Activated B cell treated with CpG ODN at 0.5 μM for 24 hours (primary cell): ENCODE measurements at regions not wholly inside any gene's neighbourhood (a gene's known extent, or its start where the extent isn't known, plus 50 kb on each side); places are given as distances from the start of the nearest gene placed in this dataset.
"Not testable (repeated sequence)": the region's sequence is repeated elsewhere in the genome, so short reads cannot be mapped to it uniquely, and the experiment has no call there.

ENCODE experiments used
- ATAC-seq: fragments of 200-7000 bp; cut with Tn5 transposase; one replicate; pipeline ENCODE4 v1.10.0; 2021; ENCODE audit warnings: low read depth, mild to moderate bottlenecking, moderate library complexity
- CTCF ChIA-PET: fragments of 350-600 bp; sonication (Branson Sonifier 250); formaldehyde crosslinking; loops from one replicate; lab custom pipeline; 2021; ENCODE audit warnings: antibody characterized with exemption; lab: Charles Lee
- POLR2A ChIA-PET: fragments of 350-600 bp; sonication (Branson Sonifier 250); formaldehyde crosslinking; loops from one replicate; lab custom pipeline; 2021; ENCODE audit warnings: antibody characterized with exemption; lab: Charles Lee
- DNase-seq: peaks from one replicate; pipeline ENCODE4 v3.0.0; 2022
- H3K27ac Mint-ChIP-seq: one replicate; pipeline ENCODE4 v1.8.0; 2020; ENCODE audit warnings: mixed read lengths
- H3K27me3 Mint-ChIP-seq: one replicate; pipeline ENCODE4 v1.8.0; 2021; ENCODE audit warnings: mixed read lengths
- H3K36me3 Mint-ChIP-seq: one replicate; pipeline ENCODE4 v1.8.0; 2021; ENCODE audit warnings: low read depth, mixed read lengths
- H3K4me1 Mint-ChIP-seq: one replicate; pipeline ENCODE4 v1.8.0; 2021; ENCODE audit warnings: mixed read lengths
- H3K4me3 Mint-ChIP-seq: one replicate; pipeline ENCODE4 v1.8.0; 2020; ENCODE audit warnings: mild to moderate bottlenecking, mixed read lengths
- H3K9me3 Mint-ChIP-seq: one replicate; pipeline ENCODE4 v1.8.0; 2020; ENCODE audit warnings: mixed read lengths
- intact Hi-C: fragments of 100-400 bp; cut with micrococcal nuclease; formaldehyde crosslinking; loops from one replicate; pipeline ENCODE4 v1.15.1; 2024
- TF ChIP-seq, protein P1 (sequence below): fragments of 200-600 bp; IDR thresholded peaks from one replicate; pipeline ENCODE4 v1.8.0; 2022; ENCODE audit warnings: antibody characterized with exemption, mild to moderate bottlenecking

DNA sequence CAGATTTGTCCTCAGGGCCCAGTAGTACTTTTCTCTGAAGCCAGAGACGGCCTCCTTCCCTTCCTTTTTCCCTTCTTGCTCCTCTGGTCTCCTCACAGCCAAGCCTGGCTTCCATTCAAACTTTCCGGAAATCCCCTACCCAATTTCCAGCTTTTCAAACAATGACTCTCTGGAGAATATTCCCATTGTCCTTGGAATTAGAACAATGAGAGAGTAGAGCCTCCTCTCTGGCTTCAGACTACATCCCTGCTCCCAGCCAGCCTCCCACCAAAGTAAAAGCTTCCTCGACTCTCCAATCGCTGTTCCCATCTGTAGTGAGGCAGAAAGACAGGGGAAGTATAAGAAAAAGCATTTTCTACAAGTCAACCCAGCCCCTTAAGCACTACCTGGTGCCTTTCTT, 77.7 kb upstream of the SOX13 start:
- TF ChIP-seq, protein P1, sequence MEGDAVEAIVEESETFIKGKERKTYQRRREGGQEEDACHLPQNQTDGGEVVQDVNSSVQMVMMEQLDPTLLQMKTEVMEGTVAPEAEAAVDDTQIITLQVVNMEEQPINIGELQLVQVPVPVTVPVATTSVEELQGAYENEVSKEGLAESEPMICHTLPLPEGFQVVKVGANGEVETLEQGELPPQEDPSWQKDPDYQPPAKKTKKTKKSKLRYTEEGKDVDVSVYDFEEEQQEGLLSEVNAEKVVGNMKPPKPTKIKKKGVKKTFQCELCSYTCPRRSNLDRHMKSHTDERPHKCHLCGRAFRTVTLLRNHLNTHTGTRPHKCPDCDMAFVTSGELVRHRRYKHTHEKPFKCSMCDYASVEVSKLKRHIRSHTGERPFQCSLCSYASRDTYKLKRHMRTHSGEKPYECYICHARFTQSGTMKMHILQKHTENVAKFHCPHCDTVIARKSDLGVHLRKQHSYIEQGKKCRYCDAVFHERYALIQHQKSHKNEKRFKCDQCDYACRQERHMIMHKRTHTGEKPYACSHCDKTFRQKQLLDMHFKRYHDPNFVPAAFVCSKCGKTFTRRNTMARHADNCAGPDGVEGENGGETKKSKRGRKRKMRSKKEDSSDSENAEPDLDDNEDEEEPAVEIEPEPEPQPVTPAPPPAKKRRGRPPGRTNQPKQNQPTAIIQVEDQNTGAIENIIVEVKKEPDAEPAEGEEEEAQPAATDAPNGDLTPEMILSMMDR = no peak
- DNase-seq = no peak
- H3K36me3 Mint-ChIP-seq = no peaks in the 10 kb centered on the region
- intact Hi-C loops = no loop called here
- H3K4me3 Mint-ChIP-seq = no peak overlapping the region
- ChIA-PET CTCF (interaction anchor here (0.6 kb wide), 1 partner anchor 615 kb away, joined by 4 read pairs; no protein-coding TSS in a partner anchor), POLR2A (no interaction called here)
- H3K27me3 Mint-ChIP-seq = peaks cover 25% of the 10 kb centered on the region
- no peak for ATAC-seq
- H3K4me1 Mint-ChIP-seq = no peaks in the 10 kb centered on the region
- H3K27ac Mint-ChIP-seq = no peak overlapping the region
- no peaks in the 10 kb centered on the region for H3K9me3 Mint-ChIP-seq

DNA sequence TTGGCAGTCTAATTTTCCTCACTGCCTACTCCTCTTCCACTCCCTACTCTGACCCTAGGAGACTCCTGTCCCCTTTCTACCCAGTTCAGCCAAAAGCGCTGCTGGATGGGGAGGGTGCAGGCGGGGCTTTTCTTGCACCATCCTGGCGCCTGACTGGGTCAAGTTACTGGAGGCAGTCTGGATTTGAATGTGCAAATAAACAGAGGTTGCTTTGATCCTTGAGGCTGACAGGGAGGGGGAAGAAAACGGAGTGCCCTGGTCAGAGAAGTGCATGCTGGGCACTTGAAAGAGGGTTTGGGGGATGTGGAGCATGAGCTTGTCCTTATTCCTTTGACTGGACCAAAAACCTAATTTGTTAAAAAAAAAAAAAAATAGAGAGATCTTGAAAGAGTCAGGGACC, 76.8 kb upstream of the SOX13 start:
- Mint-ChIP-seq H3K4me3 (no peak overlapping the region), H3K27ac (no peak overlapping the region), H3K4me1 (peaks cover 2% of the 10 kb centered on the region), H3K36me3 (no peaks in the 10 kb centered on the region), H3K27me3 (peaks cover 24% of the 10 kb centered on the region), H3K9me3 (no peaks in the 10 kb centered on the region)
- intact Hi-C loops = no loop called here
- no peak for ATAC-seq
- TF ChIP-seq, protein P1 = no peak
- ChIA-PET CTCF (no interaction called here), POLR2A (no interaction called here)
- no peak for DNase-seq

DNA sequence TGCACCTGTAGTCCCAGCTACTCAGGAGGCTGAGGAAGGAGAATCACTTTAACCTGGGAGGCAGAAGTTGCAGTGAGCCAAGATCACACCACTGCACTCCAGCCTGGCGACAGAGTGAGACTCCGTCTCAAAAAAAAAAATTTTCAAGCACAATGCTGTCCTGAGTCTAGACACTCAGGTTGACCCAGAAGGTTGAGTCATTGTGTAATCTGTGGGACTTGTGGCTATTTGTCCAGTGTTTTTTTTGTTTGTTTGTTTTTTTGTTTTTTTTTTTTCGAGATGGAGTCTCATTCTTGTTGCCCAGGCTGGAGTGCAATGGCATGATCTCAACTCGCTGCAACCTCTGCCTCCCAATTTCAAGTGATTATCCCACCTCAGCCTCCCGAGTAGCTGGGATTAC, 74.3 kb upstream of the SOX13 start:
- intact Hi-C loops, H3K36me3 Mint-ChIP-seq, H3K27ac Mint-ChIP-seq, DNase-seq, H3K4me1 Mint-ChIP-seq, CTCF ChIA-PET, ATAC-seq, H3K9me3 Mint-ChIP-seq, POLR2A ChIA-PET, H3K4me3 Mint-ChIP-seq: not testable (repeated sequence)
- peaks cover 19% of the 10 kb centered on the region for H3K27me3 Mint-ChIP-seq

DNA sequence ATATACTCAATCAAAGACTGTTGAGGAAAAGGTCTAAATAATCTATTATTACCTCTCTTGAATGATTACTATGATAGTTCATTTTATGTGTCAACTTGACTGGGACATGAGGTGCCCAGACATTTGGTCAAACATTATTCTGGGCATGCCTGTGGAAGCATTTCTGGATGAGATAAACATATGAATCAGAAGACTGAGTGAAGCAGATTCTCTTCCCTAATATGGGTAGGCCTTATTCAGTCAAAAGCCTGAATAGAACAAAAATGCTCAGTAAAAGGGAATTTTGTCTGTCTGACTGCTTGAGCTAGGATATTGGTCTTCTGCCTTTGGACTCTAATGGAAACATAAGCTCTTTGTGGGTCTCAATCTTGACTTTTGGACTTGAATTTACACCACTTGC, 73.3 kb upstream of the SOX13 start:
- Mint-ChIP-seq H3K4me3 (no peak overlapping the region), H3K9me3 (no peaks in the 10 kb centered on the region), H3K27ac (no peak overlapping the region), H3K36me3 (no peaks in the 10 kb centered on the region), H3K4me1 (peaks cover 2% of the 10 kb centered on the region), H3K27me3 (peaks cover 14% of the 10 kb centered on the region)
- ATAC-seq = no peak
- TF ChIP-seq, protein P1 = no peak
- no peak for DNase-seq
- POLR2A ChIA-PET = no interaction called here
- intact Hi-C loops = no loop called here
- CTCF ChIA-PET = no interaction called here

DNA sequence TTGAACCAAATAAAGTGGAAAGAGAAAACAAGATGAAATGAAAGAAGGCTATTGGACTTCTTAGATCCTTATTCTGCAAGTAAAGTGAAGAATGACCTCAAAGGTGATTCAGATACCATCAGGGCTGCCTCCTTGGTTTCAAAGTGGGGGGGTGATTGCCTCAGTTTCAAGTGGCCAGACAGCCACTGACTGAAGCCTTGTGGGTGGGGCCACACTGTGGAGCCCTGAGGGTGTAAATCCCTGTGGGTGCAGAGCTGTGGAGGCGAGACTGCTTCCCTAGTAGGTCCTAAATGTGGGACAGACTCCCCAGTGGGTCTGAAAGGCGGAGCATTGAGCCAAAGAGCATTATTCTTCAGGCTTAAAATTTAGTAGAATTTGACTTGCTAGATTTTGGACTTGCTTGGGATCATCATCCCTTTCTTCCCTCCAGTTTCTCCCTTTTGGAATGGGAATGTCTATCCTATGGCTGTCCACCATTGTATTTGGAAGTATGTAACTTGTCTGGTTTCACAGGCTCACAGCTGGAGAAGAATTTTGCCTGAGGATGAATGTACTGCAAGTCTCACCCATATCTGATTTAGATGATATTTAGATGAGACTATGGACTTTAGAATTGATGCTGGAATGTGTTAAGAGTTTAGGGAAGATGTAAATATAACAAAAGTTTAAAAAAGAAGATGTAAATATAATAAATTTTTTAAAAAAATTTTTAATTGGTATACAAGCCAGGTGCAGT, 71.6 kb upstream of the SOX13 start:
- TF ChIP-seq, protein P1 = no peak

More for the DNA sequence above, 71.6 kb upstream of the SOX13 start:
- peaks cover 2% of the 10 kb centered on the region for H3K4me1 Mint-ChIP-seq
- ChIA-PET CTCF (no interaction called here), POLR2A (no interaction called here)
- H3K27ac Mint-ChIP-seq = no peak overlapping the region
- DNase-seq = no peak
- intact Hi-C loops = no loop called here
- peaks cover 15% of the 10 kb centered on the region for H3K27me3 Mint-ChIP-seq
- H3K4me3 Mint-ChIP-seq = no peak overlapping the region
- H3K9me3 Mint-ChIP-seq = no peaks in the 10 kb centered on the region
- H3K36me3 Mint-ChIP-seq = no peaks in the 10 kb centered on the region
- ATAC-seq = no peak
